LNCAP (cell line): ENCODE measurements at regions not wholly inside any gene's neighbourhood (a gene's known extent, or its start where the extent isn't known, plus 50 kb on each side); places are given as distances from the start of the nearest gene placed in this dataset.

ENCODE experiments used
- TF ChIP-seq, protein P1 (sequence below): fragments of 450-650 bp; IDR thresholded peaks from 2 replicates; pipeline ENCODE4 v1.5.1; 2017; ENCODE audit warnings: mild to moderate bottlenecking

DNA sequence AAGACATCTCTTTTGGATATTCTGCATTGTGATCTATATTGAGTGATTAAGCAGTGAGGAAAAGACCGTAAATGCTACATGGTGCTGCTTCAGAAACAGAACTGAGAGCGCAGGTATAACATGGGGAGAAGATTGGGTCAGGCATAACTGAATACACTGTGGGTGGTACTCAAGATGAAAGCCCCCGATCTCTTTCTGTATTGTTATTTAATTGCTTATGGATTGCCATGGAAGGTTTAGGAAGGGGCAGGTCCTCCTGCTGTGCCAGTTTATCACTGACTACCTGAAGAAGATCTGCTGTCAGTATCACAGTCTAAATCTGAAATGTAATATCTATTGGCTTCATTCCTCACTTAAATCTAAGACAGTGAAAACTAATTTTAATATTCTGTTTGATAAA, 1568.7 kb upstream of the CELF4 start:
- TF ChIP-seq, protein P1, sequence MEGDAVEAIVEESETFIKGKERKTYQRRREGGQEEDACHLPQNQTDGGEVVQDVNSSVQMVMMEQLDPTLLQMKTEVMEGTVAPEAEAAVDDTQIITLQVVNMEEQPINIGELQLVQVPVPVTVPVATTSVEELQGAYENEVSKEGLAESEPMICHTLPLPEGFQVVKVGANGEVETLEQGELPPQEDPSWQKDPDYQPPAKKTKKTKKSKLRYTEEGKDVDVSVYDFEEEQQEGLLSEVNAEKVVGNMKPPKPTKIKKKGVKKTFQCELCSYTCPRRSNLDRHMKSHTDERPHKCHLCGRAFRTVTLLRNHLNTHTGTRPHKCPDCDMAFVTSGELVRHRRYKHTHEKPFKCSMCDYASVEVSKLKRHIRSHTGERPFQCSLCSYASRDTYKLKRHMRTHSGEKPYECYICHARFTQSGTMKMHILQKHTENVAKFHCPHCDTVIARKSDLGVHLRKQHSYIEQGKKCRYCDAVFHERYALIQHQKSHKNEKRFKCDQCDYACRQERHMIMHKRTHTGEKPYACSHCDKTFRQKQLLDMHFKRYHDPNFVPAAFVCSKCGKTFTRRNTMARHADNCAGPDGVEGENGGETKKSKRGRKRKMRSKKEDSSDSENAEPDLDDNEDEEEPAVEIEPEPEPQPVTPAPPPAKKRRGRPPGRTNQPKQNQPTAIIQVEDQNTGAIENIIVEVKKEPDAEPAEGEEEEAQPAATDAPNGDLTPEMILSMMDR = no peak

DNA sequence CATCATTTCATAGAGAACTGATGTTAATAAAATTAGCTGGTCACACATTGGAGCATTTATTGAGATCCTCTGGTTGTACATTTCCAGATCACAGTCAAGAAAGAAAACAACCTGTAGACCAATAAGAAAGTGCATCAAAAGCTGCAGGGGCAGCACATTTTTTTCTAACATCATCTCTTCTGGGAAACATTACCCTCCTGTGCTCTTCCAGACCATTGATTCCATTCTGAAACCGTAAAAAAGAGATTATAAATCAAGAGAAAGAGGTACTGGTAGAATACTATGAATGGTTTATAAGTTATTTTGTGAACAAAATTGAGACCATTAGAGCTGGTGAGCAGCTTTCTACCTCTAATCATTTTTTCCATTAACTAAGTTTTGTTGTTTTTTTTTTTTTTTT, 1548.2 kb upstream of the CELF4 start:
- TF ChIP-seq, protein P1 = no peak

DNA sequence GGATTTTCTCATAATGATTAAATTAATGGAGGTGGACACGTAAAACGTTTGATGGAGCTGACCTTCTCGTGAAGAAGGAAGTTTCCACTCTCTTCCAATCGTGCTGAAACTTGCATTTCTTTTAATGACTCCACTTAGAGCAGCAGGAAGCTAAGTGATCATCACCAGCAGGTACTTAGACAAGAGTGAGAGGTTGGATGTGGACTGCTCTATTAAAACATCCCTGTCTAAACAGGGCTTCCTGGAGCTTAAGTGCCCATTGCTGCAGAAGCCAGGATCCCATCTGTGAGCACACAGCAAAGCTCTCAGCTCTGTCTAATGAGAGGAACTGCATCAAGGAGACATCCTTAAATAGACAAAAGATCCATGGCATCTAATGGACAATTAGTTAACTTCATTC, 1539.5 kb upstream of the CELF4 start:
- TF ChIP-seq, protein P1 = no peak

DNA sequence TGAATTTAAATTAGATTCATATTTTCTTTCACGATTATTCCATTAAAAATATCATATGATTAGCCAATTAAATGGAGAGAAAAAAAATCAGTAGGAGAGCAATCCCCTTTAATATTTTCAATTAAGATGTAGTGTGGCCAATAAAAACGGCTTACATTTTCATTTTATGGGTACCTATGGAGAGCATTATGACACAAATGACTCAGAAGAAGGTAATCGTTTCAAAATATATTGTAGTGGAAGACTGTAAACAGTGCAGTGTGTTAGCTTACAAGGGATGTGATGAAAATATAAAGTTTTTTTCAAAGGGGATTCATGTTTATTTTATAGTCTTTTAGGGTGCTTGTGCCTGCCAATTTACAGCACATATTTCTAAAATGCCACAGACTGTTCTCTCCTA, 1507.4 kb upstream of the CELF4 start:
- TF ChIP-seq, protein P1 = no peak

DNA sequence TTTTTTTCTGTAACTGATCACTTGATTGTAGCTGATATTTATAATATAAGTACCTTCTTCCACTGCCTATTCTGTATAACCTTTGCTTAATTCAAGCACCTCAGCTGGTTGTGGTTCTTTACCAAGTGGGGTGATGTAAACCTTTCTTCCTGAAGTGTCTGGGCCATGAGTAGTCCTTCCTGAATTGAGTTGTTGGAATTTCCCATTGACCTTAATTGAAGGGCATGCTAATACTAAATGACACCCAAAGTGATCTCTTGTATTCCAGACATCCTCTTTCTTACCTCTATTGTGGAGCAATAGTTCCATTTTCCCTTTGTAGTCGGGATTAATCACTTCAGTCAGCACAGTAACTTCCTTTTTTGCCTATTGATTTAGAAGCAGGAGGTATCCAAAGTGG, 1496.8 kb upstream of the CELF4 start:
- TF ChIP-seq, protein P1 = no peak

DNA sequence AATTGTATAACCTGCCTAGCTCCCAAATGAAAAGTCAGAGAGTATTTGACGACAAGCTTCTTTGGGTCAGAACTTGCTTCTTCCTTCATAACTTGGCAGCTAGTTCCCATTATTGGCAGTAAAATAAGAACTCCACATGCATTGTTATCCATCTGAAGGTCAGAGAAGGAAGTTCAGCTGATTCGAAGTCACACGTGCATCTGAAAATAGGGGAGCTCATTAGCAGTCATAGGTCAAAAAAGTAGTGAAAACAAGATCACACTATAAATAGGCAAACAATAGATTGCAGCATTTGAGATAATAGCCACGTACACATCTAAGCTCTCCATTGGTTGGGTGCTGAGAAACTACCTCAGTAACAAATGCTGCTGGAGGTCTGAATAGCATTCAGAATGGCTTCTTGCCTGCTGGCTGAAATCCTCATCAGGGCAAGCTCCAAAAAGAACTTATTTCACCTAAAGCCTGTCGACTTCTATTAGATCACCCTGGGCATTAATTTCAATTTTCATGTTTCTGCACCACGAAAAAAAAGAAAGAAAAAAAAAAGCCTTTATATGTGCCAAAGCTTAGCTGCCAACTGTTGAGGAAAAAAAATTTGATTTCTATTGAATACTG, 1492.9 kb upstream of the CELF4 start:
- TF ChIP-seq, protein P1 = no peak

DNA sequence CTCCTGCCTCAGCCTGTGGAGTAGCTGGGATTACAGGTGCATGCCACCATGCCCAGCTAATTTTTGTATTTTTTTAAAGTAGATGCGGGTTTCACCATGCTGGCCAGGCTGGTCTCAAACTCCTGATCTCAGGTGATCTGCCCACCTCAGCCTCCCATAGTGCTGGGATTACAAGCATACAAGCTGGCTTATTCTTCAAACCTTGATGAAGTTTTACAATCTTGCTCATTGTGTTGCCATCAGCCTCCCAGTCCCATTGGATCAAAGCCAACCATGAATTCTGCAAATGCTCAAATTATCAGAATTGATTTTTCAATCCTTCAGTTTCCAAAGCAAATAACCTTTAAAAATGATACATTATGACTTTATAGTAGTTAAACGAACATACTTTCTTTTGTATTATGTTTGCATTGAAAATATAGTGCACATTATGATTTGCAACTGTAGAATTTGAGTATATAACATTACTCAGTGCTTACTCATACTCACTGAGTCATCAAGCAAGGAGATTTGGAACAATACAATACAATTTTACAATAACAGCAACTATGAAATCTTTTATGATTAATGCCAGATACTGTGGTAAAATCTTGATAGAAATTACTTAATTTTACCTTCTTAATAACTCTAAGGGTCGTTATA, 1491.9 kb upstream of the CELF4 start:
- TF ChIP-seq, protein P1 = no peak
